HL-60/S4 treated with retinoic acid at 250 ng/mL for 4 days and 3 days (cell line): ENCODE measurements at regions not wholly inside any gene's neighbourhood (a gene's known extent, or its start where the extent isn't known, plus 50 kb on each side); places are given as distances from the start of the nearest gene placed in this dataset.

Source experiments
- in situ Hi-C: fragments of 300-500 bp; cut with MboI; formaldehyde crosslinking; loops from 2 replicates; pipeline ENCODE4 v1.7.0; 2022; ENCODE audit warnings: low sequenced_read_pairs

GRCh38 chr6:40000964-40001515 is 66.8 kb upstream of the MOCS1 start:
- in situ Hi-C loops = no loop called here

- in situ Hi-C loops = no loop called here
These were observed 65.0 kb upstream of the MOCS1 start for GRCh38 chr6:39999006-39999867.

GRCh38 chr6:39998126-39998525 is 63.9 kb upstream of the MOCS1 start:
- in situ Hi-C loops = no loop called here

- in situ Hi-C loops = no loop called here
These were observed 62.9 kb upstream of the MOCS1 start for GRCh38 chr6:39997101-39997635.

GRCh38 chr6:39995633-39996032 is 61.4 kb upstream of the MOCS1 start:
- in situ Hi-C loops = no loop called here

GRCh38 chr6:39992861-39993622 is 58.8 kb upstream of the MOCS1 start:
- in situ Hi-C loops = no loop called here
